Fibroblast of lung (primary cell): ENCODE measurements at regions not wholly inside any gene's neighbourhood (a gene's known extent, or its start where the extent isn't known, plus 50 kb on each side); places are given as distances from the start of the nearest gene placed in this dataset.

ENCODE experiments used
- CTCF ChIP-seq, 2 donors: IDR thresholded peaks in 1 of 2; conservative IDR thresholded peaks in 1 of 2; 1 replicate in 1 of 2; 2 replicates in 1 of 2; pipeline ENCODE4 v1.5.1; 2011 to 2012; ENCODE audit warnings: low read length in 2 of 2, control low read depth in 1 of 2, inconsistent platforms in 1 of 2, low read depth in 1 of 2, mild to moderate bottlenecking in 1 of 2
- EZH2 ChIP-seq: IDR thresholded peaks from 2 replicates; pipeline ENCODE4 v1.5.1; 2012; ENCODE audit warnings: low read length, control low read depth, mild to moderate bottlenecking; ENCODE audit errors: missing control alignments

DNA sequence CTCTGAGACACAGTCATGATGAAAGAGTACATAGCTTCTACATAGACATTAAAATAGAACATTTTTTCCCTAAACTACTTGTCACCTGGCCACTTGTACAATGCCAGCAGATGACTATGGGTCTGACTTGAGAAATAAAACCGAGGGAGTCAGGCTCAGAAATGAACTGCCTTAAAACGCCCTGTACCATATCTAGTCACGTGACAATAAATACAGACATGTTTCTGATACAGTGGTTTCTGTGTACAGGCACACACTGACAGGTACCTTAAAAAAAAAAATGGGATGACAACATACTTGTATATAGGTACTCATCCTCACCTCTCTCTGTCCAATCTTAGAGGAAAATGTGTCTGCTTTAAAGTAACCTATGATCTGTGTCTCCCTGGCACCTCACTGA, 144.1 kb downstream of the SH3BGRL2 start:
- TF ChIP-seq CTCF (conservative IDR thresholded peaks at IDR 0.05 in 1 of 2, IDR thresholded peaks at IDR 0.05 in 1 of 2; ENCODE audit: low read depth in 1 of 2, low read length in 2 of 2) (no peak), EZH2 (no peak)
